WERI-Rb-1 (cell line): ENCODE measurements at regions not wholly inside any gene's neighbourhood (a gene's known extent, or its start where the extent isn't known, plus 50 kb on each side); places are given as distances from the start of the nearest gene placed in this dataset.

Source experiments
- DNase-seq: peaks from one replicate; pipeline ENCODE4 v3.0.0-alpha.2; 2020
- H3K27ac ChIP-seq: fragments of 250-450 bp; sonication (Bioruptor Pico); 2 replicates; pipeline ENCODE4 v1.5.1; 2020; ENCODE audit warnings: mild to moderate bottlenecking, moderate library complexity
- H3K27me3 ChIP-seq: fragments of 250-450 bp; sonication (Bioruptor Pico); 2 replicates; pipeline ENCODE4 v1.5.1; 2021; ENCODE audit warnings: mild to moderate bottlenecking, low read depth, moderate library complexity; ENCODE audit not compliant: insufficient read depth, severe bottlenecking
- H3K36me3 ChIP-seq: fragments of 250-450 bp; sonication (Bioruptor Pico); 2 replicates; pipeline ENCODE4 v1.5.1; 2020; ENCODE audit warnings: mild to moderate bottlenecking, moderate library complexity
- H3K4me3 ChIP-seq: 2 replicates; pipeline ENCODE4 v1.5.1; 2011; ENCODE audit warnings: low read depth, mild to moderate bottlenecking, control low read depth, low read length
- H3K9me3 ChIP-seq: fragments of 250-450 bp; sonication (Bioruptor Pico); 2 replicates; pipeline ENCODE4 v1.5.1; 2021; ENCODE audit warnings: mild to moderate bottlenecking, moderate library complexity; ENCODE audit not compliant: severe bottlenecking
- TF ChIP-seq, protein P1 (sequence below): IDR thresholded peaks from 2 replicates; pipeline ENCODE4 v1.5.1; 2011; ENCODE audit warnings: low read depth, mild to moderate bottlenecking, control low read depth, inconsistent platforms, low read length

DNA sequence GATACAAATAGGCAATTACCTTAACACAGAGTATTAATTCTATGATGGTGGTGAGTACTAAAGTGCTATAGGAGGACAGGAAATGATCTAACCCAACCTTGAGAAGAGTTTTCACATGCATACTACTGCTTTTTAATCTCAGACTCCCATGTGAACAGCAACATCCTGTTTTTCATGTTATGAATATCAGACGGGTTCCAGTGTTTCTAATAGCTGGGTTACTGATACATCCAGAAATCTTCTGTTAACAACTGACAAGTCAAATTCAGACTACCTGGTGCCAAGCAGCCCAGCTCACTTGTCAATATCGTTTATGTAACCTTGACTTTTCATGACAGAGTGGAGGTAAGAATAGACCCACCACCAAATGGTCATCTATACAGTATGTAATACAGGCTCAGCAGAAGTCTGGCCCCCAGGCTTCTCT is 220.2 kb upstream of the COL8A1 start:
- Histone ChIP-seq H3K4me3 (no peak overlapping the region), H3K27ac (no peak overlapping the region), H3K36me3 (no peaks in the 10 kb centered on the region), H3K9me3 (no peaks in the 10 kb centered on the region), H3K27me3 (peaks cover 2% of the 10 kb centered on the region)
- TF ChIP-seq, protein P1, sequence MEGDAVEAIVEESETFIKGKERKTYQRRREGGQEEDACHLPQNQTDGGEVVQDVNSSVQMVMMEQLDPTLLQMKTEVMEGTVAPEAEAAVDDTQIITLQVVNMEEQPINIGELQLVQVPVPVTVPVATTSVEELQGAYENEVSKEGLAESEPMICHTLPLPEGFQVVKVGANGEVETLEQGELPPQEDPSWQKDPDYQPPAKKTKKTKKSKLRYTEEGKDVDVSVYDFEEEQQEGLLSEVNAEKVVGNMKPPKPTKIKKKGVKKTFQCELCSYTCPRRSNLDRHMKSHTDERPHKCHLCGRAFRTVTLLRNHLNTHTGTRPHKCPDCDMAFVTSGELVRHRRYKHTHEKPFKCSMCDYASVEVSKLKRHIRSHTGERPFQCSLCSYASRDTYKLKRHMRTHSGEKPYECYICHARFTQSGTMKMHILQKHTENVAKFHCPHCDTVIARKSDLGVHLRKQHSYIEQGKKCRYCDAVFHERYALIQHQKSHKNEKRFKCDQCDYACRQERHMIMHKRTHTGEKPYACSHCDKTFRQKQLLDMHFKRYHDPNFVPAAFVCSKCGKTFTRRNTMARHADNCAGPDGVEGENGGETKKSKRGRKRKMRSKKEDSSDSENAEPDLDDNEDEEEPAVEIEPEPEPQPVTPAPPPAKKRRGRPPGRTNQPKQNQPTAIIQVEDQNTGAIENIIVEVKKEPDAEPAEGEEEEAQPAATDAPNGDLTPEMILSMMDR, result no peak
- DNase-seq, result no peak

GRCh38 chr3:99413504-99413903 is 224.9 kb upstream of the COL8A1 start:
- H3K4me3 ChIP-seq, result no peak overlapping the region
- no peak overlapping the region for H3K27ac ChIP-seq

DNA sequence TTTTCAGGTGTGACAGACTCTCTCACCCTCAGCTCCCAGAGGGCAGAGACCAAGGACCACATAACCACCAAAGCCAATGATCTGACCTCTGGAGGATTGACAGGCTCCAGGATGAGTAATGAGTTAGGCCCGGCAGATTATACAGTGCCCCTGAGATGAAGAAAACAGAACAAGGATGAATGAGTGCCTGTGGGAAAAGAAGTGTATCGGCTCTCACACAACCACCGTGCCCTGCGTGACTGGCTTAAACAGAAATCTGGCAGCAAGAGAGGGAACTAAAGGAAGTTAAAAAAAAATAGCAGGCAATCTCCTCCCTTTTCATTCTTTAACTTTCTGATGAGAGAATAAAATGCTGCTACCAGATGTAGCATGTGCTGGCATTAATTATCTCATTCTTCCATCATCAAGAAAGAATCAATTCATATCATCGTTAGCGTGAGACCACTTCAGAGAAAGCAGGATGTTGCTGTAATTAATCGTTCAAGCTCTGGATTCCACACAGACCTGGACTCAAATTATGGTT is 227.5 kb upstream of the COL8A1 start:
- TF ChIP-seq, protein P1, result no peak
- no peak overlapping the region for H3K27ac ChIP-seq
- no peak for DNase-seq
- H3K36me3 ChIP-seq, result no peaks in the 10 kb centered on the region
- H3K27me3 ChIP-seq, result peaks cover 2% of the 10 kb centered on the region
- H3K4me3 ChIP-seq, result no peak overlapping the region
- H3K9me3 ChIP-seq, result no peaks in the 10 kb centered on the region

More at GRCh38 chr3:99413504-99413903, 224.9 kb upstream of the COL8A1 start:
- Histone ChIP-seq H3K27me3 (peaks cover 2% of the 10 kb centered on the region), H3K9me3 (no peaks in the 10 kb centered on the region), H3K36me3 (no peaks in the 10 kb centered on the region)
- TF ChIP-seq, protein P1, result no peak
- no peak for DNase-seq

- DNase-seq, result no peak
- TF ChIP-seq, protein P1, result no peak
- Histone ChIP-seq H3K36me3 (no peaks in the 10 kb centered on the region), H3K27me3 (peaks cover 6% of the 10 kb centered on the region), H3K4me3 (no peak overlapping the region), H3K9me3 (no peaks in the 10 kb centered on the region), H3K27ac (no peak overlapping the region)
Observed at GRCh38 chr3:99409961-99410360, 228.4 kb upstream of the COL8A1 start.

DNA sequence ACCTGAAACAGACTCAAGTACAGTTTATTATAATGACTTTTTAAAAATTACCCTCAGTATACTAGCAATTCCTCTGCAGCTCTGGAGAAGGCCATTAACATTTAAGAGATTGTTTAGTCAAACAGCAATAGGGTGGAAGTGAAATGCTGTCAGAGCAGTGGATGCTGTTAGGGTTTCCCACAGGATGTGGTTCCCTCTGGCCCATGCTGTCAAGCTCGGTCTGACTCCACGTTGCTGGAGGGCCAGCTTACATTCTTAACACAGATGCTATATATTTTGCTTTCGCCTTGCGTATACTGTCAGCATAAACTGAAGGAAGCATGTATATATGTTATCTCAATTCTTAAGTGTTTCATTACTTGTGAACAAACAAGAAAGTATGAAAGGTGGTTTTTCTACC is 231.1 kb upstream of the COL8A1 start:
- Histone ChIP-seq H3K36me3 (no peaks in the 10 kb centered on the region), H3K27me3 (peaks cover 6% of the 10 kb centered on the region), H3K9me3 (no peaks in the 10 kb centered on the region), H3K27ac (no peak overlapping the region), H3K4me3 (no peak overlapping the region)
- TF ChIP-seq, protein P1, result no peak
- DNase-seq, result no peak

DNA sequence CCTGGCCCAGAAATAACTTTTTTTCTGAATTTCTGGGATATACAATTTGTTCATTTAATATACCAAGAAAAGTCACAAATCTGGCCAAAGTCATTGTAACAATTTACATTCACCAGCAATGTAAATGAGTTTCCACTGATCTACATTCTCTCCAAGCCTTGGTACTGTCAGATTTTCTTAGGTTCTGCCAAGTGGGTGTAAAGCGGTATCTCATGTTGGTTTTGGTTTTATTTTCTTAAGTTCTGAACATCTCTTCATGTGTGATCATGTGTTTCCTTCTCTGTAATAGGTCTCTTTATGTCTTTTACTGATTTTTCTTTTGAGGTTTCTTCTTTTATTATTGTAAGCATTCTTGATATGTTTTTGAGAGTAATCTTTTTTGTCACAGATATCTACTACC is 235.6 kb upstream of the COL8A1 start:
- TF ChIP-seq, protein P1, result no peak
- Histone ChIP-seq H3K27ac (no peak overlapping the region), H3K27me3 (peaks cover 6% of the 10 kb centered on the region), H3K9me3 (peaks cover 5% of the 10 kb centered on the region), H3K36me3 (no peaks in the 10 kb centered on the region), H3K4me3 (no peak overlapping the region)
- DNase-seq, result no peak
